ENCODE measurements at regions not wholly inside any gene's neighbourhood (a gene's known extent, or its start where the extent isn't known, plus 50 kb on each side); places are given as distances from the start of the nearest gene placed in this dataset.

GRCh38 chr12:22900401-22900800 is 275.4 kb downstream of the ETNK1 start:
- no peak overlapping the region for H3K27ac ChIP-seq
- no peaks in the 10 kb centered on the region for H3K27me3 ChIP-seq (replicated peaks in 1 of 7)
- H3K36me3 ChIP-seq: no peaks in the 10 kb centered on the region
- no peak for DNase-seq
- no peak for TF ChIP-seq POLR2AphosphoS5 (IDR thresholded peaks at IDR 0.05)
- H3K9me3 ChIP-seq: peaks cover 0 to 5% (median 0%) of the 10 kb centered on the region in 8 donors
- H3K4me1 ChIP-seq: no peaks in the 10 kb centered on the region
- no peak overlapping the region for H3K4me3 ChIP-seq
- intact Hi-C loops (cut with DNase I; ENCODE audit: low total_unique reads): no loop called here

- WGBS, 5 donors: 30 to 95% (median 75%) methylated on average over 1 of the region's 1 CpG
- H3K27me3 ChIP-seq (replicated peaks in 1 of 7): no peaks in the 10 kb centered on the region
- H3K4me1 ChIP-seq: no peaks in the 10 kb centered on the region
- H3K9me3 ChIP-seq: peaks cover 0 to 5% (median 0%) of the 10 kb centered on the region in 8 donors
- no peaks in the 10 kb centered on the region for H3K36me3 ChIP-seq
- H3K4me3 ChIP-seq: no peak overlapping the region
- TF ChIP-seq POLR2A (IDR thresholded peaks at IDR 0.05): no peak
- TF ChIP-seq POLR2AphosphoS5 (IDR thresholded peaks at IDR 0.05): no peak
- no peak for TF ChIP-seq CTCF (IDR thresholded peaks at IDR 0.05 in 8 of 11, conservative IDR thresholded peaks at IDR 0.05 in 3 of 11)
- no peak for DNase-seq
- no peak overlapping the region for H3K27ac ChIP-seq
- intact Hi-C loops (cut with DNase I; ENCODE audit: low total_unique reads): no loop called here
Observed at GRCh38 chr12:22904485-22904884, 279.5 kb downstream of the ETNK1 start.

- TF ChIP-seq POLR2AphosphoS5 (IDR thresholded peaks at IDR 0.05): no peak
- TF ChIP-seq CTCF (IDR thresholded peaks at IDR 0.05 in 8 of 11, conservative IDR thresholded peaks at IDR 0.05 in 3 of 11): no peak
- intact Hi-C loops (cut with DNase I; ENCODE audit: low total_unique reads): no loop called here
- Histone ChIP-seq H3K4me1 (no peaks in the 10 kb centered on the region), H3K4me3 (no peak overlapping the region), H3K9me3 (no peaks in the 10 kb centered on the region), H3K27me3 (replicated peaks in 1 of 7) (no peaks in the 10 kb centered on the region), H3K27ac (no peak overlapping the region), H3K36me3 (no peaks in the 10 kb centered on the region)
- 49 to 70% (median 67%) methylated on average over 4 of the region's 4 CpGs for WGBS, 5 donors
- DNase-seq: no peak
Observed at GRCh38 chr12:22916241-22916640, 291.3 kb downstream of the ETNK1 start.

GRCh38 chr12:22916815-22917214 is 291.8 kb downstream of the ETNK1 start:
- intact Hi-C loops (cut with DNase I; ENCODE audit: low total_unique reads): no loop called here
- no peak for TF ChIP-seq POLR2A (IDR thresholded peaks at IDR 0.05)
- TF ChIP-seq CTCF (IDR thresholded peaks at IDR 0.05 in 8 of 11, conservative IDR thresholded peaks at IDR 0.05 in 3 of 11): no peak
- no peak for TF ChIP-seq POLR2AphosphoS5 (IDR thresholded peaks at IDR 0.05)
- no peaks in the 10 kb centered on the region for H3K36me3 ChIP-seq
- H3K27ac ChIP-seq: no peak overlapping the region
- no peak for DNase-seq
- H3K4me1 ChIP-seq: no peaks in the 10 kb centered on the region
- no peaks in the 10 kb centered on the region for H3K9me3 ChIP-seq
- no peak overlapping the region for H3K4me3 ChIP-seq
- WGBS, 5 donors: 34 to 48% (median 47%) methylated on average over 4 of the region's 4 CpGs
- no peaks in the 10 kb centered on the region for H3K27me3 ChIP-seq (replicated peaks in 1 of 7)

- H3K4me3 ChIP-seq: no peak overlapping the region
- no peaks in the 10 kb centered on the region for H3K36me3 ChIP-seq
- H3K27me3 ChIP-seq (replicated peaks in 1 of 7): no peaks in the 10 kb centered on the region
- intact Hi-C loops (cut with DNase I; ENCODE audit: low total_unique reads): no loop called here
- H3K4me1 ChIP-seq: no peaks in the 10 kb centered on the region
- DNase-seq: no peak
- no peaks in the 10 kb centered on the region for H3K9me3 ChIP-seq
- WGBS, 5 donors: 81 to 90% (median 83%) methylated on average over 3 of the region's 3 CpGs
- no peak overlapping the region for H3K27ac ChIP-seq
- TF ChIP-seq CTCF (IDR thresholded peaks at IDR 0.05 in 8 of 11, conservative IDR thresholded peaks at IDR 0.05 in 3 of 11): no peak
- TF ChIP-seq POLR2AphosphoS5 (IDR thresholded peaks at IDR 0.05): no peak
- TF ChIP-seq POLR2A (IDR thresholded peaks at IDR 0.05): no peak
Observed at GRCh38 chr12:22919883-22920282, 294.9 kb downstream of the ETNK1 start.

Data from spleen (tissue), 11 donors.